HG02571 (cell line): ENCODE measurements at regions not wholly inside any gene's neighbourhood (a gene's known extent, or its start where the extent isn't known, plus 50 kb on each side); places are given as distances from the start of the nearest gene placed in this dataset.

Experiments
- ATAC-seq: cut with Tn5 transposase; IDR thresholded peaks from one replicate; pipeline ENCODE4 v1.9.1; 2021; ENCODE audit warnings: mild to moderate bottlenecking, moderate library complexity; ENCODE audit not compliant: unreplicated experiment

DNA sequence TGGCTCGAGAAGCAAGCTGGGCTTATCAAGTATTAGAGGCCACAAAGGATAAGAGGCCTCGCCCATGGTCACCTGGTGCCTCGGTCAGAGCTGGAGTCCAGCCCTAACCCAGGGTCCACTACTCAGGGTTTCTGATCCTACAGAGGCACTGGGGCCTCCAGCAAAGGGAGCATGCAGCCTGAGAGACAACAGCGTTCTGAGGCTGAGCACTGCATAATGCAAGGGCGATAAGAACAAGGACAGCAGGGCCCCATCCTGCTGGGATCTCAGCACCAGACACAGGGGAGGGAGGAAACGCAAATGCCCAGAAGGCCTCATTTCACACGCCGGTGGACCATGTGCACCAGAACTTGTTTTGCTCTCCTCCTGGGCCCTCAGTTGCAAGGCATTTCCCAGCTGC, 63.0 kb downstream of the C5orf15 start:
- ATAC-seq = no peak

DNA sequence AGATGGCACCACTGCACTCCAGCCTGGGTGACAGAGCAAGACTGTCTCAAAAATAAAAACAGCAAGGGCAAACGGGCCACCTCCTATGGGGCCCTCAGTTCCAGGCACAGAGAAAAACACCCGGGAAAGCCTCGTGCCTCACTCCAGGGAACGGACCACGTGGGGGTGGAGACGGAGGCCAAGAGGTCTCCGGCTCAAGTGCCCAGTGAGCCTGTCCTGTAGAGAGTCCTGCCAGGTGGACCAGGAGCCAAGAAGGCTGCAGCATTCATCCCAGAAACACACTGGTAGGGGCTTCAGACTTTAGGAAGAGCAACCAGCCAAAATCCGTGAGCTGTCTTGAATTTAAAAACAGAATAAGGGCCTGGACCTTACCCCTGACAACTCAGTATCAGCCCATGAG, 63.8 kb downstream of the C5orf15 start:
- no peak for ATAC-seq

DNA sequence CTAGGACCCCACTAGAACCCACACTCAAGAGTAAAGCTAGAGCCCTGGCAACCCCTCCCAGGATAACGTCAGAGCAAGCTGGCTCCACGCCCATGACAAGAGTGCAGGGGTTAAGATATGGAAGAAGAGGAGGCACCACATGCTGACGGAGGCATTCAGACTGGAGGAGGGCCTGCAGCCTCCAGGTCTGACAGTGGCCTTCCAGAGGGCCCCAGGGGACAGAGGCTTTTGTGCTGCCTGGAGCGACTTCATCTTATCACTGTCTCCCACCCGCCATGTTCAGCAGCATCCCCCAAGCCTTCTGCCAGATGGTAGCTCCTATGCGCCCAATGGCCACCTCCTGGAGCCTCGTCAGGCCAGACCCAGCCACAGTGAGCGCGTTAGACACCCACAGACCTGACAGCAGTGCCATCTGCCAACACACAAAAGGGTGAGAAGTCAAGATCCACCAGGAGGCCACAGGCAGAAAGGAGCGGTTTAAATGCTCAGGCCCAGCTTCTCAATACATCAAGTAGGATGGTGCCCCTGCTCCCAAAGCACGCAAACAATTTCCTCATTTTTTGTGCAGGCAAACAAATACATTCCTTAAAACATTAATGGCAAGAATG, 65.8 kb downstream of the C5orf15 start:
- ATAC-seq = no peak

DNA sequence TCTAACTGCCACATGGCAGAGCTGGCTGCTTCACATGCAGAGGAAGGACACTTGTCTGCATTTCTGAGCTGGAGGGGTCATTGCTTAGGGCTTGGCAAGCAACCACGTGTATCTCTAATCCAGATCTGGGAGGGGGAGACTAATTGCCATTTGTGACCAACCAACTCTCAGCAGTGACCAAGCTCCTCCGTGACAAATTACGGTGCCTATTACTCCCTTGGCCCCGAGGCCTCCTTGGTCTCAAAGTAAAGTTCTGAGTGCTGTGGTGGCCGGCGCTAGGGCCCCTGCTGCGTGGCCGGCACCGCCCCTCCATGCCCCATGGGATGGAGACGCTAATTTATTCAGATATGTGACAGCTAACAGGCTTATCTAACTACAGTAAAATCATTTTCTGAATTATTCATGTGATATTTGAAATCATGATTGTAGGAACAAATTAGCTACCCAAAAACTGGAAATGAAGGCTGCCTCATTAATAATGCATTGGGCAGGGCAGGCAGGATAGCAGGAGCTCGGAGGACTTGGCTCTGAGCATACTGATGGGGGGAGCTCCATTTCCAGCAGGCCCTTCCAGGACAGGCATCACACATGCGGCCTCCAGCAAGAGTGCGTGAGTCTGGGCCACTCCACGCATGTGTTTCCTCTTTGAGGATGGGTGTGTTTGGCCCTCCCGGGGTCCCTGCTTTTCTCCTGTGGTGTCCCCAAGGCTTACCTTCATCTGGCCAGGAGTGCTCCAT, 67.7 kb downstream of the C5orf15 start:
- no peak for ATAC-seq

DNA sequence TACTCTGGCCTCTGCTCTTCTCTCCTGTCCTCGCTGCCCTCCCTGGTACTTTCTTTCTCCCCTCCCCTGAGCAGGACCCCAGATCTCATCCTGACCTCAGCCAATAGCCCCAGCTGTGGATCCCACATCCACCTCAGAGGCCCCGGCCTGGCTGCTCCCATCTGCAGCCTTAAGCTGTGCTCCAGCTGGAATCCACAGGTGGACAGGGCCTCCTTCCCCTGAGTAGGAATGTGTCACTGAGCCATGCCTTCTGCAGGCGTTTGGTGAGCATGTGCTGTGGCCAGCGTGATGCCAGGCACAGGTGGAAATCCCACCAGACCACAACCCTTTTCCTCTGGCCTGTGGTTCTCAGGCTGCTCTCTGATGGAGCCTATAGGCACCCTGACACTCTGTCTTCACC, 68.9 kb downstream of the C5orf15 start:
- no peak for ATAC-seq

DNA sequence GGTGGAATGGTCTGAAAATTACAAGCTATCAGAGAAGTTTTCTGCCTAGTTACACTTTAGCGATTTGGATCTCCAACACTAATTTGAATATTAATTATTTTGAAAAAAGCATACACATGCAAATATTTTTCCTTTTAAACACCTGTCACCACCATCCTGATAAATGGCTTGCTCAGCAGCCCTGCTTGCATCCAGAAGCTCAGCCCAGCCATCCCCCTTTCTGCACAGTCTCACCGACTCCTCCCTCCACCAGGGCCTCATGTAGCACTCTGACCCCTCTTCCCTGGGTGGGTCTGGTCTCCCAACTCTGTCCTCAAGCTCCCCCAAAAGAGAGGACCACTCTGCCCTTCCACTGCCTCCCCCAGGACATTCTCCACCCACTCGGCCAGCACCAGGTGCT, 70.0 kb downstream of the C5orf15 start:
- no peak for ATAC-seq

DNA sequence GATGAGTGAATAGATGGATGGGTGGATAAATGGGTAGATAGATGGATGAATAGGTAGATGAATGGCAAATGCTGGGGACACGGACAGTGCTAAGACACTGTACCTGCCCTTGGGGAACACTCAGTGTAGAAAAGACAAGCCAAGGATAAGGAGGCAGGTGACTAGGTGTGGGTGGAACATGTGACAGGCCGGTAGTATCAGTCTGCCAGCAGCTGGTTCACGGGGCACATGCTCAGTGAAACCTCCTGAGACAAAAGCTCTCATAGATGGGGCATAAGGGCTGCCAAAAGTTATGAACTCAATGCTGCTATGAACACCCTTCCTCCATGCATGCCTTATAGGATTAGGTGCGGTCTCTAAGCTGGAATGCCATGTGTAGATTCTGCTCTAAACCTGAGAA, 71.0 kb downstream of the C5orf15 start:
- no peak for ATAC-seq

DNA sequence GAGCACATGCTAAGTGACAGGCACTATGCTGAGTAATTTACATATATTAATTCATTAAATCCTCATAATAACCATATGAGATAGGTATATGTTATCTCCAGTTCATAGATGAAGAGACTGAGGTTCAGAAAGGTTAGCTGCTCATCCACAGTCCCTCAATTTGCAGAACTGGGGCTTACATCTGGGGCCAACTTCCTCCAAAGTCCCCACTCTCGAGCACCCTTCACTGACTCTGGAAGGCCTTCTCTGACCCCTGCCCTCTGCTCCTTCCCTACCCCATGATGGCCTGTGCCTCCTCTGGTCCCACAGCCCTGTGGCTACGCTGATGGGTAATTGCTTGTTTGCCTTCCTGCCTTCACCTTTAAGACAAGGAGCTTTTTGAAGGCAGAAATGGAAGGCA, 71.6 kb downstream of the C5orf15 start:
- ATAC-seq = no peak

DNA sequence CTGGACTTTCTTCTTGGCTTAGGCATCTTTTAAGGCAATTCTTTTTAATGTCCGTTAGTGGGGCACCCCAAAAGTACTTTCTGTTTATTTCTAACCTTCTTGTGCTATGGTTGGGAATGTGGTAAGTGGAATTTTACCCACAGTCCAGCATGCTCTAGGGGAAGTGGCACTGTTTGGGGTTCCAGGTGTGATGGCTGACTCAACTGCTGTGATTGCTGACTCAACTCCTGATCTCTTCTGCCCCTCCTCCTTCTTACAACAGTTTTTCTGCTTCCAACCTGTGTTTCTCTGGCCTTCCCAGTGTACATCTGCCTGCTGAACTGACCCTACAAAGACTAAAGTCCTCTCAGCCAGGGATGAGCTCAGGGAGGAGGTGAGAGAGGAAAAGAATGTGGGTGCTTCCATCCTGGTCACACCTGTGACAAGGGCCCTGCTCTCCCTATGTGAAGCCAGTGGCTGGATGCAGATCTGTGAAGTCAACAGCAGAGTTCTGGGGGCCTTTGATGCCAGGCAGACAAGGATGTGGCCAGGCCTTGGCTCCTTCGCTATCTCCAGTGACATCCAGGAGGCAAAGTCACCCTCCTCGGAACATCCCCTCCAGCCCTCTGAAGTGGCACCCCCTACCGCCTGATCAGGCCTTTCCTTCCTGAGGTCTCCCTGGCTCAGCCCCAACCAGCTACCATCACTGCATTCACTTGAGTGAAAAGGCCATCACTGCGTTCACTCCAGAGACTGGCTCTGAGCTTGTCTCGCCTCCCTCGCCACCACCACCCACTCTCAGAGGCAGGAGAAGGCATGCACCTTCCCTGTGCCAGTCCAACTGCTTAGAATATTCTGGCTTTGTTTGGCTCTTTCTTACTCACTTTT, 72.2 kb downstream of the C5orf15 start:
- no peak for ATAC-seq

DNA sequence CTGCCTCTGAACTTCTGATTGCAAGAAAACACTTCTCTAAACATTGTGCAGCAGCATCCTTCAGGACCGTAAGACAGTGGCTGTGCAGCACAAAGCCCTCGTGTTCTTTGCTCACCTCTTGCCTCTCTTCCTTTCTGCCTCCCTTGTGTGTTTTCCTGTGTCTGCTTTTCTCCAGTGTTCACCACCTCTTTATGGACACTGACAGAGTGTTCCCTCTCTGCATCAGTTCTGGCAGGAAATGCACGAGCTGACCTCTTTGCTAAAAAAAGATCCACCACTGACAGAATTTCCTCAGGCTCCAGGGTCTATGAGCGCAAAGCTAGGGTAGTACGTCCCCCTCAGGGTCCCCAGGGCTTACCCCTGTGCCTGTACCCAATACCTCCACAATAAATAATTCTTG, 74.3 kb downstream of the C5orf15 start:
- ATAC-seq = no peak

DNA sequence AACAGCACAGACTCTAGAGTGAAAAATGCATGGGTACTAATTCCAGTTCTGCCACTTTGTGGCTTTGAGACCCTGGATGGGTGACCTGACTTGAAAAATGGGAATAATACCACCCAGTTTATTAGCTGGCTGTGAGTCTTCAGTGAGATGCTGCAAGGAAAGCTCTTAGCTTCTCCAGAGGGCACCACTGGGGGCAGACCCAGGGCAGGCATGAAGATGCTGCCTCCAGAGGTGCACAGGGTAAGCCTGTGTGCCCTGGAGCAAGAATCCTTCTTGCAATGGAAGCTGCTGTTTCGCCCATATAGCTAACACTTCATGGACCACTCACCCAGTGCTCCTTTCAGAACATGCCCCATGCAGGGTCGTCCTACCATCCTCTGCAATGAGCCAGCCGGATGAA, 75.7 kb downstream of the C5orf15 start:
- ATAC-seq = no peak

DNA sequence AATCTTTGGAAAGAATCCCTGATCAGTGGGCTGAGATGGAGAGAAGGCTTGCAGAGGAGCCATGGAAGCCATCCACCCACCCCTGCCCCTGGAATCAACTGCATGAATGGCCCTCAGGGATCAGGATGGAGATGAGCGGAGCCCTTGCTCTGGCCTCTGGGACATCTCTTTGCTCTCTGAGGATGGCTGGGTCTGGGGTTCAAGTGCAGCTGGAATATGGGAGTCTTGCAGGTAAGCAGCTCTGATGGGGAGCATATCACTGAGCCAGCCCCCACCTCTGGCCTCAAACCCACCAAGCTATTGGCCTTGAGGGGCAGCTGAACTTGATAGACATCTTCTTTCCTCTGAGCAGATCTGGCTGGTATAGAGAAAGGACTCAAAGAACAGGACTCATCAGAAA, 76.1 kb downstream of the C5orf15 start:
- no peak for ATAC-seq

DNA sequence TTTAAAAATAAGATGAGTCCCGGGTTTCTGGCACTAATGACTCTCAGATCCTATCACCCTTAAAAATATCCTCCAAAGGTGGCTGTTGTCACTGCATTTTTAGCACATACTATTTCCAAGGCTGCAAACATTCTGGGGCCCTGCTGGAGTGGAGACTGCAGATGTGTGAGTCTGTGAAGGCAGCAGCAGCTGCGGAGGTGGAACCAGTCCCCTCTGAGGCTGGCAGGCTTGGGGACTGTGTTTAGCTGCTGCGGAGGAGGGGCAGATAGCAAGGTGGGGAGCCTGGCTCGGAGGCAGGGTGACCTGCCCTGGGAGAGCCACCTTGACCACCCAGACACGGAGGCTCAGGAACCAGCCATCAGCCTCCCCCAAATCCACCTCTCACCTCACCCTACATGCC, 77.0 kb downstream of the C5orf15 start:
- no peak for ATAC-seq

DNA sequence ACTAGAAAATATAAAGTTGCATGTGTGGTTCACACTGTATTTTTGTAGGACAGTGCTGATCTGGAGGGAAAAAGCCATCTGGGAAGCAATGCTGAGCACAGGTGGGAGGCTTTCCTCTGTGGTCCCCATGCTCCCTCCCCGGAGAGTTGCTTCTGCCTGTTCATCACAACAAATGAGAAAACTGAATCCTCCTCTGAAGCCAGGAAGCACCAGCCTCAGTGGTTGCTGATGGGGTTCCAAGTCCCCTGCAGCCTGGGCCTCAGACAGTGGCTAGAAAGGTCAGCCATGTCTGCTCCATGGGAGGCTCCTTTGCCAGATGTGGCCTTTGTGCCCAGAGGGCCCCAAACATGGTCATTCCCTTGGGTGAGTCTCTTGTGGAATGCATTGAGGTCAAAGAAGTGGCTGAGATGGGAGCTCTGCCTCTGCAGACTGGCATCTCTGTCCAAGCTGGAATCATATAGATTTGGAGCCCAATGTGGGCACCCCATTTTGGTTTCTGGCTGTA, 77.6 kb downstream of the C5orf15 start:
- ATAC-seq = no peak

DNA sequence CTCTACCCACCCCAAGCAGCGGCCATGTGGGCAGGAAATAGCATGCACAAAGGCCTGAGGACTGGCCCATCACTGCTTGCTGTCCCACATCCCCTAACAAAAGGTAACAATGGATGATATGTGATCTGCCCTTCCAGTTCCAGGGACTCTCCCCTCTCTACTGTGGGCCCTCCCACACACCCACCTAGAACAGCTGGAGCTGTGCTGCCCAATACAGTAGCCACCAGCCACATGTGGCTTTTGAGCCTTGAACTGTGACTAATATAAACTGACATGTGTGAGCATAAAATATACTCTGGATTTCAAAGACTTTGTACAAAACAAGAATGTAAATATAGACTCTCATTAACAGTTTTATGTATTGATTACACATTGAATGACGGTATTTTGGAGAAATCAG, 78.1 kb downstream of the C5orf15 start:
- no peak for ATAC-seq

DNA sequence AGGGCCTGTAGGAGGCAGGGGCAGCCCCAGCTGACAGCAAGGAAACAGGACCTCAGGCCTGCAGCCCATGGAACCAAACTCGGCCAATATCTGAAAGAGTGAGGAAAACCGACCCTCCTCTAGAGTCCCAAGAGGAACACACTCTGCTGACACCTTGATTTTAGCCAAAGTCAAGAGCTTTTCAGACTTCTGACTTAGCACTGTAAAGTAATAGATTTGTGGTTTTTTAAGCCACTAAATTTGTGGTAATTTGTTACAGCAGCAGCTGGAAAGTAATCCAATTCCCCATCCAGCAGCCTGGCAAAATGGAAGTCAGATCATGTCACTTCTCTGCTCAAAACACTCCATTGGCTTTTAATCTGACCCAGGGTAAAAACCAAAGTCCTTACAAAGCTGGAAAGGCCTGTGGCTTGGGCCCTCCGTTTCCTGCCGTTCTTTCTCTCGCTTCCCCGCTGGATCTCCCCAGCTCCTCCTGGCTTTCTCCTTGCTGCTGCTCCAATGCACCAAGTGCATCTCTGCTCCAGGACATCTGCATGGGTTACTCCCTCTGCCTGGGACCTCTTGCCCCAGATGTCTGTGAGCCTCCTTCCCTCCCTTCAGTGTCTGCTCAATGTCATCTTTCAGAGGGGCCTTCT, 79.0 kb downstream of the C5orf15 start:
- no peak for ATAC-seq

DNA sequence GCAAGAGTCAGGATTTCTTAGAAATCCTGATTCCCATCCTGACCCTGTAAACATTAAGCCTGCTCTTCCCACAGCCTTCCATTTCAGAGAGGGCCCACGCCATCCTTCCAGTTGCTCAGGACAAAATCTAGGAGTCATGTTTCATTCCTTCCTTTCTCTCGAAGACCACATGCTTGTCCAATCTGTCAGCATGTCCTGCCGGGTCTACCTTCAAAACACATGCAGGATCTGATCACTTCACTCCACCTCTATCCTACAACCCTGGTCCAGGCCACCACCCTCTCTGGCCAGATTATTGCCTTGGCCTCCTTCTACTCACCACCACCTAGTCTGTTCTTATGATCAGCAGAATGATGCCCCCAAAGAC, 79.8 kb downstream of the C5orf15 start:
- no peak for ATAC-seq

DNA sequence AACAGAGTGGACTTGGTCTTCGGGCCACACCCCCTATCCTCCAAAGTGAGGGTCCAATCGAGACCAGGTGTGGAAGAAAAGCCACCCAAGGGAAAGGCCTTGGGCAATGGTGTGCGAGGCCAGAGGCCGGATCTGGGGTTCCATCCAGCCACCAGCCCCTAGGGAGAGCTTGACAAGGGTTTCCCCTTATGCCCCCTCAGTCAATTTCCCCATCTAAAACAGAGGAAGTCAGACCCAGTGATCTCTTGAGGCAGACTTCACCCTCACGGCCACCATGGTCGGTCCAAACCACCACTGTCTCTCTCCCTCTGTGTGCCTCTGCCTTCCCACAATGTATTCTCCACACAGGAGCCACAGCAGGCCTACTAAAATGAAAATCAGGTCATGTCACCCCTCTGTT, 82.9 kb downstream of the C5orf15 start:
- ATAC-seq = no peak

DNA sequence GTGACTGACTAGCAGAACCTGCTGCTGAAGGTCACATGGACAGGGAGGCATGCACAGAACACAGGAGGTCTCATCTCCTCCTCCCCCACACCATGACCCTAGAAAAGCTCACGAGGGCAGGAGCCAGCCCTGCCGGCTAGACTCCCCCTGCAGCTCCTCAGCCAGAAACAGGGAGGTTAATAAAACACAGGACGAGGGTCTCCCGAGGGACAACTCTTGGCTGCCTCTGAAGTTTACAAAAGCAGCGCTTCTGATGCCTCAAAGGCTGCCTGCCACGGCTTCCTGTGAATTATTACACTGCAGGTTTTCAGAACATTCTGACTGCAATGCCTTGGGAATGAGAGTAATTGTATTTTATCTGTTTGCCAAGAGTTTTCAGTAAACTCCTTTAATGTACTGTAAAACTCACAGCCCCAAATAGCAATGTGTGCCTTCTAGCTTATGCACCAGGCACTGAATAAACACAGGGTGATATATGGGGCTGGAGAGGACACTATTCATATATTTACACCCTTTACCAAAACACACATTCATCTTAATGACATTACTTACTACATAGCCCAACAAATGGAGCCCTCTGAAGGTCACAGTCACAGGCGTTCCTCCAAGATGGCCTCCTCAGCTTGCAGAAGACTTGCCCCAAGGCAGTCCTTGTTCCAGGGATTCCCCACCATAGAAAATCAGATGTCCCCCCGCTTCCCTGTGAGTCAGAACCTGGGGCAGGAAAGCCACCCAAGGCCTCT, 83.7 kb downstream of the C5orf15 start:
- no peak for ATAC-seq

DNA sequence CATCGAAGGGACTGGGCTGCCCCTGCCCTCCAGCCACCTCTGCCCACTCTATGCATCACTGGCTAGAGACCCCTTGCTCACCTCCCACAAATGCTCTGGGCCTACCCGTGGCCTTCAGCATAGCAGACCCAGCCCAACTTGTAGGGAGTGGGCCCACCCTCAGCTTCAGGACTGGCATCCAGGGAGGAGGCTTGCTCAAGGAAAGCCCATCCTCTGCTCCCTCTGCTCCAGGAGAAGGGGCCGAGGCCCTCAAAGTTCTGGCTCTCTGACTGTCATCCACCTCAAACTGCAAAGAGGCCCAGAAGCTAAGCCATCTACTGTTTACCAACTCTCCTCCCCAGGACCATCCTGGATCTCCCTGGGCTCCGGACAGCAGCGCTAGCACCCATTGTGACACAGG, 84.5 kb downstream of the C5orf15 start:
- no peak for ATAC-seq

DNA sequence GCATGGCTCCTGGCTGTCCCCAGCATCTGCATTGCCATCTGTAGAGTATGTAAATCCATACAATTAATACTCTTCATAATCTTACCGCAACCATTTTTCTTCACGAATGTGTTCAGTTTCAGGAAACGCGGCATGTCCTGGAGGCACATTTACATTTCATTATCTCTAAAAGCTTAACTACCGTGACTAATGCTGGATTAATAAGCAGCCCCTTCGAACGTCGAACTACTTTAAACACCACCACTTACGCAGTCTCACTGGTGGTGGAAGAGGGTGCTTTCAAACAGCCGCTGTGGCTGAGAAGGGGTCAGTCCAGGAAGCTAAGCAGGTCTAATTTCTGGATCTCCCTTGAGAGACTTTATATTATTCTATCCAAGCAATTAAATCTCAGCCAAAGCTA, 85.6 kb downstream of the C5orf15 start:
- ATAC-seq = no peak
